WTC11 (cell line): ENCODE measurements at regions not wholly inside any gene's neighbourhood (a gene's known extent, or its start where the extent isn't known, plus 50 kb on each side); places are given as distances from the start of the nearest gene placed in this dataset.

Source experiments
- ATAC-seq: fragments of 200-7000 bp; cut with Tn5 transposase; 2 replicates; pipeline ENCODE4 v1.10.0; 2021; ENCODE audit warnings: mild to moderate bottlenecking, moderate library complexity
- CTCF ChIA-PET: fragments of 300-600 bp; sonication (Branson Sonifier 250); formaldehyde crosslinking; loops from one replicate; lab custom pipeline; 2021; ENCODE audit warnings: antibody characterized with exemption; lab: Charles Lee
- POLR2A ChIA-PET: fragments of 350-600 bp; sonication (Branson Sonifier 250); formaldehyde crosslinking; loops from one replicate; lab custom pipeline; 2021; ENCODE audit warnings: antibody characterized with exemption; lab: Charles Lee
- DNase-seq: peaks from one replicate; pipeline ENCODE4 v3.0.0; 2021; ENCODE audit warnings: low spot score
- H3K27ac Mint-ChIP-seq: 2 replicates; pipeline ENCODE4 v1.8.0; 2021; ENCODE audit warnings: mixed read lengths
- H3K27me3 Mint-ChIP-seq: 2 replicates; pipeline ENCODE4 v1.8.0; 2021; ENCODE audit warnings: low read depth, mild to moderate bottlenecking, moderate library complexity, mixed read lengths
- H3K36me3 Mint-ChIP-seq: 2 replicates; pipeline ENCODE4 v1.8.0; 2021; ENCODE audit warnings: mixed read lengths
- H3K4me1 Mint-ChIP-seq: 2 replicates; pipeline ENCODE4 v1.8.0; 2022; ENCODE audit warnings: mixed read lengths
- H3K4me3 Mint-ChIP-seq: 2 replicates; pipeline ENCODE4 v1.8.0; 2021; ENCODE audit warnings: mild to moderate bottlenecking, moderate library complexity, mixed read lengths
- H3K9me3 Mint-ChIP-seq: 2 replicates; pipeline ENCODE4 v1.8.0; 2021; ENCODE audit warnings: mixed read lengths
- ATF1 ChIP-seq: sonication (generic); formaldehyde crosslinking; IDR thresholded peaks from 2 replicates; pipeline ENCODE4 v1.8.1; 2023; ENCODE audit warnings: mild to moderate bottlenecking, moderate library complexity, missing genetic modification reagents
- CREM ChIP-seq: sonication (generic); formaldehyde crosslinking; IDR thresholded peaks from 2 replicates; pipeline ENCODE4 v1.8.1; 2022; ENCODE audit warnings: mild to moderate bottlenecking, missing genetic modification reagents, moderate library complexity
- GTF2I ChIP-seq: fragments of 250-450 bp; sonication (Bioruptor Pico); conservative IDR thresholded peaks from 2 replicates; pipeline ENCODE4 v1.4.0; 2021; ENCODE audit warnings: mild to moderate bottlenecking
- JUN ChIP-seq: sonication (generic); formaldehyde crosslinking; IDR thresholded peaks from 2 replicates; pipeline ENCODE4 v1.8.0; 2023; ENCODE audit warnings: mild to moderate bottlenecking, missing genetic modification reagents
- MYBL2 ChIP-seq: sonication (generic); formaldehyde crosslinking; IDR thresholded peaks from 2 replicates; pipeline ENCODE4 v1.8.1; 2023; ENCODE audit warnings: mild to moderate bottlenecking, moderate library complexity, missing genetic modification reagents
- TCF7 ChIP-seq: sonication (generic); formaldehyde crosslinking; IDR thresholded peaks from 2 replicates; pipeline ENCODE4 v1.8.0; 2022; ENCODE audit warnings: mild to moderate bottlenecking, low read depth, missing genetic modification reagents, moderate library complexity
- ZNF317 ChIP-seq: sonication (generic); formaldehyde crosslinking; IDR thresholded peaks from 2 replicates; pipeline ENCODE4 v1.8.1; 2023; ENCODE audit warnings: low read depth, mild to moderate bottlenecking, moderate library complexity, missing genetic modification reagents, borderline replicate concordance
- TF ChIP-seq, protein P1 (sequence below): sonication (generic); formaldehyde crosslinking; IDR thresholded peaks from 2 replicates; pipeline ENCODE4 v1.8.0; 2023; ENCODE audit warnings: mild to moderate bottlenecking, missing genetic modification reagents
- TF ChIP-seq, protein P2 (sequence below): fragments of 250-450 bp; sonication (Bioruptor Pico); IDR thresholded peaks from 2 replicates; pipeline ENCODE4 v1.9.0; 2021; ENCODE audit warnings: mild to moderate bottlenecking
- TF ChIP-seq, protein P3 (sequence below): sonication (generic); formaldehyde crosslinking; IDR thresholded peaks from 2 replicates; pipeline ENCODE4 v1.8.0; 2022; ENCODE audit warnings: mild to moderate bottlenecking, missing genetic modification reagents
- TF ChIP-seq, protein P4 (sequence below): fragments of 250-450 bp; sonication (Bioruptor Pico); IDR thresholded peaks from 2 replicates; pipeline ENCODE4 v1.9.0; 2021; ENCODE audit warnings: moderate library complexity, mild to moderate bottlenecking, inconsistent platforms, borderline replicate concordance
- TF ChIP-seq, protein P5 (sequence below): sonication (generic); formaldehyde crosslinking; IDR thresholded peaks from 2 replicates; pipeline ENCODE4 v1.8.1; 2022; ENCODE audit warnings: low read depth, missing genetic modification reagents, borderline replicate concordance
- TF ChIP-seq, protein P6 (sequence below): fragments of 250-450 bp; sonication (Bioruptor Pico); conservative IDR thresholded peaks from 2 replicates; pipeline ENCODE4 v1.9.0; 2021; ENCODE audit warnings: mild to moderate bottlenecking

DNA sequence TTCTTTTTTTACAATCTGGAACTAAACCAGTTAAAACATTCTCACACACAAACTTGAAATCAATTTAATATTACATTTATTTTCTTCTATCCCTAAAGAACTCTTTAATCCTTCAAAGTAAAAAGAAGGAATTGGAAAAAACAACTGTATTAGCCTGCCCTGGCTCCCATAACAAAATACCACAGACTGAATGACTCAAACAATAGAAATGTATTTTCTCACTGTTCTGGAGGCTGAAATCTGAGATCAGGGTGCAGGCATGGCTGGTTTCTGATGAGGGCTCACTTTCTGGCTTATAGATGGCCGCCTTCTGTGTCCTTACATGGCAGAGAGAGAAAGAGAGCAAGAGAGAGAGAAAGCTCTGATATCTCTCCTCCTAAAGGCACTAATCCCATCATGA, 149.4 kb downstream of the PDGFRA start (continued):
- TF ChIP-seq, protein P1, sequence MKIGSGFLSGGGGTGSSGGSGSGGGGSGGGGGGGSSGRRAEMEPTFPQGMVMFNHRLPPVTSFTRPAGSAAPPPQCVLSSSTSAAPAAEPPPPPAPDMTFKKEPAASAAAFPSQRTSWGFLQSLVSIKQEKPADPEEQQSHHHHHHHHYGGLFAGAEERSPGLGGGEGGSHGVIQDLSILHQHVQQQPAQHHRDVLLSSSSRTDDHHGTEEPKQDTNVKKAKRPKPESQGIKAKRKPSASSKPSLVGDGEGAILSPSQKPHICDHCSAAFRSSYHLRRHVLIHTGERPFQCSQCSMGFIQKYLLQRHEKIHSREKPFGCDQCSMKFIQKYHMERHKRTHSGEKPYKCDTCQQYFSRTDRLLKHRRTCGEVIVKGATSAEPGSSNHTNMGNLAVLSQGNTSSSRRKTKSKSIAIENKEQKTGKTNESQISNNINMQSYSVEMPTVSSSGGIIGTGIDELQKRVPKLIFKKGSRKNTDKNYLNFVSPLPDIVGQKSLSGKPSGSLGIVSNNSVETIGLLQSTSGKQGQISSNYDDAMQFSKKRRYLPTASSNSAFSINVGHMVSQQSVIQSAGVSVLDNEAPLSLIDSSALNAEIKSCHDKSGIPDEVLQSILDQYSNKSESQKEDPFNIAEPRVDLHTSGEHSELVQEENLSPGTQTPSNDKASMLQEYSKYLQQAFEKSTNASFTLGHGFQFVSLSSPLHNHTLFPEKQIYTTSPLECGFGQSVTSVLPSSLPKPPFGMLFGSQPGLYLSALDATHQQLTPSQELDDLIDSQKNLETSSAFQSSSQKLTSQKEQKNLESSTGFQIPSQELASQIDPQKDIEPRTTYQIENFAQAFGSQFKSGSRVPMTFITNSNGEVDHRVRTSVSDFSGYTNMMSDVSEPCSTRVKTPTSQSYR, result no peak
- TF ChIP-seq, protein P2, sequence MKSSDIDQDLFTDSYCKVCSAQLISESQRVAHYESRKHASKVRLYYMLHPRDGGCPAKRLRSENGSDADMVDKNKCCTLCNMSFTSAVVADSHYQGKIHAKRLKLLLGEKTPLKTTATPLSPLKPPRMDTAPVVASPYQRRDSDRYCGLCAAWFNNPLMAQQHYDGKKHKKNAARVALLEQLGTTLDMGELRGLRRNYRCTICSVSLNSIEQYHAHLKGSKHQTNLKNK (CRISPR knock-in tag), result no peak
- no peak for TF ChIP-seq JUN (CRISPR knock-in tag)
- TF ChIP-seq, protein P3, sequence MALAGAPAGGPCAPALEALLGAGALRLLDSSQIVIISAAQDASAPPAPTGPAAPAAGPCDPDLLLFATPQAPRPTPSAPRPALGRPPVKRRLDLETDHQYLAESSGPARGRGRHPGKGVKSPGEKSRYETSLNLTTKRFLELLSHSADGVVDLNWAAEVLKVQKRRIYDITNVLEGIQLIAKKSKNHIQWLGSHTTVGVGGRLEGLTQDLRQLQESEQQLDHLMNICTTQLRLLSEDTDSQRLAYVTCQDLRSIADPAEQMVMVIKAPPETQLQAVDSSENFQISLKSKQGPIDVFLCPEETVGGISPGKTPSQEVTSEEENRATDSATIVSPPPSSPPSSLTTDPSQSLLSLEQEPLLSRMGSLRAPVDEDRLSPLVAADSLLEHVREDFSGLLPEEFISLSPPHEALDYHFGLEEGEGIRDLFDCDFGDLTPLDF, result no peak

DNA sequence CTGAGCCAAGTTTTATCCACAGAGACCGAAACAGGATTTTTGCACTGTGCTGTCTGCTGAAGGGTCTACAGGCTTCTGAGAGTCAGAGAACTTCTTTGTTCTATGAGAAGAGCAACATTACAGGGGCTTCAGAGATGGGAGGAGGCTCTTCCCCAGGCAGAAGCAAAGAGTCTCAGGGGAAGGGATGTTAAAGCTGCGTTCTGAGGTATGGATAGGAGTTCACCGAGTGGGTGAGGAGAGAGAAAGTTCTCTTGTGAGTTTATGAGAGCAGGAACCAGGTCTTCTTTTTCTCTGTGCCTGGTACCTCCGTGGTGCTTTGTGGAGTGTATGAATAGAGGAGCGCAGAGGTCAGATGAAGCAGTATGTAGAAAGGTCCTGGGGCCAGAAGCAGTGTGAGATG, 155.1 kb downstream of the PDGFRA start:
- Mint-ChIP-seq H3K36me3 (no peaks in the 10 kb centered on the region), H3K4me3 (no peak overlapping the region), H3K9me3 (peaks cover 13% of the 10 kb centered on the region), H3K27ac (no peak overlapping the region)
- ATAC-seq, result no peak
- POLR2A ChIA-PET, result no interaction called here
- DNase-seq, result no peak
- TF ChIP-seq TCF7 (CRISPR knock-in tag) (no peak), MYBL2 (CRISPR knock-in tag) (no peak), GTF2I (no peak), CREM (CRISPR knock-in tag) (no peak), ZNF317 (CRISPR knock-in tag) (no peak), ATF1 (no peak)
- TF ChIP-seq, protein P4, sequence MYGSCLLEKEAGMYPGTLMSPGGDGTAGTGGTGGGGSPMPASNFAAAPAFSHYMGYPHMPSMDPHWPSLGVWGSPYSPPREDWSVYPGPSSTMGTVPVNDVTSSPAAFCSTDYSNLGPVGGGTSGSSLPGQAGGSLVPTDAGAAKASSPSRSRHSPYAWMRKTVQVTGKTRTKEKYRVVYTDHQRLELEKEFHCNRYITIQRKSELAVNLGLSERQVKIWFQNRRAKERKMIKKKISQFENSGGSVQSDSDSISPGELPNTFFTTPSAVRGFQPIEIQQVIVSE (CRISPR knock-in tag), result no peak
- TF ChIP-seq, protein P1, result no peak
- TF ChIP-seq, protein P5, sequence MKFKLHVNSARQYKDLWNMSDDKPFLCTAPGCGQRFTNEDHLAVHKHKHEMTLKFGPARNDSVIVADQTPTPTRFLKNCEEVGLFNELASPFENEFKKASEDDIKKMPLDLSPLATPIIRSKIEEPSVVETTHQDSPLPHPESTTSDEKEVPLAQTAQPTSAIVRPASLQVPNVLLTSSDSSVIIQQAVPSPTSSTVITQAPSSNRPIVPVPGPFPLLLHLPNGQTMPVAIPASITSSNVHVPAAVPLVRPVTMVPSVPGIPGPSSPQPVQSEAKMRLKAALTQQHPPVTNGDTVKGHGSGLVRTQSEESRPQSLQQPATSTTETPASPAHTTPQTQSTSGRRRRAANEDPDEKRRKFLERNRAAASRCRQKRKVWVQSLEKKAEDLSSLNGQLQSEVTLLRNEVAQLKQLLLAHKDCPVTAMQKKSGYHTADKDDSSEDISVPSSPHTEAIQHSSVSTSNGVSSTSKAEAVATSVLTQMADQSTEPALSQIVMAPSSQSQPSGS, result no peak
- TF ChIP-seq, protein P6, sequence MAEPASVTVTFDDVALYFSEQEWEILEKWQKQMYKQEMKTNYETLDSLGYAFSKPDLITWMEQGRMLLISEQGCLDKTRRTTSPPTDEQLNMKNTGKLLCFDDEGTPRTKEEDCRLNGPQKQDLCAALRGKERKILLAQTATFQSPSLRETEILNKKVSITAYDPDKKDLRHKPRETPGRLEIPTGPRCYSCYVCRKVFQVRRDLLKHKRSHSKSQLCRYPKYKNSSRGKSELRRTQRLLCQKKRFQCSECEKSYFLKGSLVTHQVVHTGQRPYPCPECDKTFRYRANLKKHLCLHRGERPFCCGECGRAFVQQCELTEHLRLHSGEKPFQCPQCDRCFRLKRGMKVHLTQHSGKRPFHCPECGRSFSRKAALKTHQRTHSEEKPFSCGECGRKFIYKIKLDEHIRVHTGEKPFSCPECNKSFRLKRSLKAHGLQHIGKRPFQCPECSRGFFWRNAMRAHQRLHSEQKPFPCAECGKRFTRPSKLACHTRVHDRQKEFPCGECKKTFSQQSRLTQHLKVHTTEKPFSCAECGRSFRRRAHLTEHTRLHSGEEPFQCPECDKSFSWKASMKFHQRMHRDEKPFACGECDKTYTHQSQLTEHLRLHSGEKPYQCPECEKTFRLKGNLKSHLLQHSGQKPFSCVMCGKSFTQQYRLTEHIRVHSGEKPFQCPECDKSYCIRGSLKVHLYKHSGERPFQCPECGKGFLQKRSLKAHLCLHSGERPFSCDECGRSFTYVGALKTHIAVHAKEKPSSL (CRISPR knock-in tag), result no peak
- TF ChIP-seq, all 79 proteins: peak for 0
- Mint-ChIP-seq H3K27me3 (no peaks in the 10 kb centered on the region), H3K4me1 (no peaks in the 10 kb centered on the region)
- CTCF ChIA-PET, result no interaction called here
